ENCODE measurements at regions not wholly inside any gene's neighbourhood (a gene's known extent, or its start where the extent isn't known, plus 50 kb on each side); places are given as distances from the start of the nearest gene placed in this dataset.
"Not testable (repeated sequence)": the region's sequence is repeated elsewhere in the genome, so short reads cannot be mapped to it uniquely, and the experiment has no call there.

DNA sequence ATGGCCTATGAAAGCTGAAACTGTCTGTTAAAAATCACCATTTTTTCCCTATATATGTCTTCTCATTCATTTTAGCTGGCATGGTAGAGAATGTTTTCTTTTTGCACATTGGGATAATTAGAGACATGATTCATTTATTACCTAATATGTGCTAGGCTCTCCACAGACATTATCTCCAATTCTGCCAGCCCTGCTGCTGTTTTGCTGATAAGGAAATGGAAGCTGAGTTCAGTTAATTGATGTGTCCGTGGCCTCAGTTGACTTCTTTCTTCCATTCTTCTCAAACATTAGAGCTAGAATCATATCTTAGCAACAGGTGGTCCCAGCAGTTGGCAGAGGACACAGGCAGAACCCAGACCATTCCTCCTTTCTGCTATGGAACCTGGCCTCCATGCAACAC is 644.1 kb upstream of the CITED2 start:
- H3K36me3 ChIP-seq (ENCODE audit: control insufficient read depth, insufficient read depth, low read length): no peaks in the 10 kb centered on the region
- no peak overlapping the region for H3K27ac ChIP-seq (ENCODE audit: low read length)
- WGBS (ENCODE audit: insufficient coverage, low lambda C conversion rate): no CpG with 5 or more reads among the region's 1 CpG
- no peak overlapping the region for H3K4me3 ChIP-seq (ENCODE audit: low read length)
- peak; percentile 28 to 58 for DNase-seq
- peaks cover 15% of the 10 kb centered on the region for H3K9me3 ChIP-seq (ENCODE audit: control insufficient read depth, low read depth, low read length)
- H3K4me1 ChIP-seq (ENCODE audit: control insufficient read depth, insufficient read depth, low read length): peaks cover 19% of the 10 kb centered on the region
- H3K27me3 ChIP-seq (ENCODE audit: control insufficient read depth, insufficient read depth, low read length): no peaks in the 10 kb centered on the region

DNA sequence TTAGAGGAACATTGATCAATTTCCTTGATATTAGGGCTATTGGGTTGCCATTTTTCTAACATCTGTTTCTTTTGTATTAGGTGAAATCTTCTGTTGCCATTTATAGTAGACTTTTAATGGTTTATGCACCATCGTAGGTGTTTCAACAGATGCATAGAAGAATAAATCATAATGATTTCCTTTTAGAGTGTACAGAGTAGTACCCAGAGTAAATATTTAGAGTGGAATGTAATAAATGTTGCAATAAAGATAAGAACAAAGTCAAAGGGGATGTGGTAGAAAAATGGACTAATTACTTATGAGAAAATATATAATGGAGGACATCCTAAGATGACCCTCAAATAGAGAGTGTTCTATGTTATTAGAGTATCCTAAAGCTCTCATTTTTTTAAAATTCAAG is 643.0 kb upstream of the CITED2 start:
- Histone ChIP-seq H3K4me1 (ENCODE audit: control insufficient read depth, insufficient read depth, low read length) (peaks cover 23% of the 10 kb centered on the region), H3K4me3 (ENCODE audit: low read length) (no peak overlapping the region), H3K27me3 (ENCODE audit: control insufficient read depth, insufficient read depth, low read length) (no peaks in the 10 kb centered on the region), H3K36me3 (ENCODE audit: control insufficient read depth, insufficient read depth, low read length) (no peaks in the 10 kb centered on the region), H3K27ac (ENCODE audit: low read length) (no peak overlapping the region), H3K9me3 (ENCODE audit: control insufficient read depth, low read depth, low read length) (peaks cover 17% of the 10 kb centered on the region)
- peak in 1 of 2 donors; percentile 25 for DNase-seq
- 17% methylated on average over 1 of the region's 1 CpG for WGBS (ENCODE audit: insufficient coverage, low lambda C conversion rate)

DNA sequence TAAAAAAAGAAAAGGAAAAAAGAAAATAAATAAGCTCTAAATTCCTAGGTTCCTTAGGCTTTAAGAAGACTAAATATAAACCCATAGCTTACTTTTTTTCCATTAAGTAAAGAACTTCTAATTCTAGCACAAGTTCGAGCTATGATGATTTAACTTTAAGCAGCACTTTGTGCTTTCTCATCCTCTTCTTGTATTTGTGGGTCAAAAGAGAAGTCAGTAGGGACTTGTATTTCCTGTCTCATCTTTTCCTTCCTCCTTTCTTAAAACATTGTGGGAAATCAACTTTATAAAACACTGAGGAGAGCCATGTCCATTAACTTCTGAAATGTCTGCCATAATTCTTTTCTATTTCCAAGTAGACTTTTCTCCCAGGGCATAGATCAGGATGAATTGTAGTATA is 637.7 kb upstream of the CITED2 start:
- Histone ChIP-seq H3K9me3 (ENCODE audit: control insufficient read depth, low read depth, low read length) (peaks cover 4% of the 10 kb centered on the region), H3K27me3 (ENCODE audit: control insufficient read depth, insufficient read depth, low read length) (no peaks in the 10 kb centered on the region), H3K4me3 (ENCODE audit: low read length) (no peak overlapping the region), H3K4me1 (ENCODE audit: control insufficient read depth, insufficient read depth, low read length) (peaks cover 21% of the 10 kb centered on the region), H3K27ac (ENCODE audit: low read length) (peak overlapping the region; percentile 22), H3K36me3 (ENCODE audit: control insufficient read depth, insufficient read depth, low read length) (no peaks in the 10 kb centered on the region)
- no peak for DNase-seq
- WGBS (ENCODE audit: insufficient coverage, low lambda C conversion rate): no CpG with 5 or more reads among the region's 1 CpG

DNA sequence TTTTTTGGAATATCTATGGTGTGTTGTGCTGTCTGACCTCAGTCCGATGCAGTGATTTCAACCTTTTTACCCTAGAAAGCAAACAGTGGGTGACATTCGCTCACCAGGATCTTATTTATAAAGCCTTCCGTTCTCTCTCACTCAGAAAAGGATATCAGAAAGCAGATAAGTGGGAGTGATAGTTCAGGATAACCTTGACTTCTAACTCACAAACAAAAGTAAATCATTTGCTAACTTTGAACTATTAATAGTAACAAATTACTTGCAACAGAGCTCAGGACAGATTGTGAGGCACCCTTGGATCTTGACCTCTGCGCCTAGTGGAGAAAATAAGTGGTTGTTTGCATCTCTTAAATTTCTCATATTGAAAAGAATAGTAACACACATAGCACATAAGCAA is 637.1 kb upstream of the CITED2 start:
- peak; percentile 55 to 90 for DNase-seq
- H3K9me3 ChIP-seq (ENCODE audit: control insufficient read depth, low read depth, low read length): peaks cover 6% of the 10 kb centered on the region
- WGBS (ENCODE audit: insufficient coverage, low lambda C conversion rate): 20% methylated on average over 1 of the region's 4 CpGs
- H3K4me3 ChIP-seq (ENCODE audit: low read length): no peak overlapping the region
- H3K36me3 ChIP-seq (ENCODE audit: control insufficient read depth, insufficient read depth, low read length): no peaks in the 10 kb centered on the region
- H3K27me3 ChIP-seq (ENCODE audit: control insufficient read depth, insufficient read depth, low read length): no peaks in the 10 kb centered on the region
- peaks cover 19% of the 10 kb centered on the region for H3K4me1 ChIP-seq (ENCODE audit: control insufficient read depth, insufficient read depth, low read length)
- peak overlapping the region; percentile 62 for H3K27ac ChIP-seq (ENCODE audit: low read length)

DNA sequence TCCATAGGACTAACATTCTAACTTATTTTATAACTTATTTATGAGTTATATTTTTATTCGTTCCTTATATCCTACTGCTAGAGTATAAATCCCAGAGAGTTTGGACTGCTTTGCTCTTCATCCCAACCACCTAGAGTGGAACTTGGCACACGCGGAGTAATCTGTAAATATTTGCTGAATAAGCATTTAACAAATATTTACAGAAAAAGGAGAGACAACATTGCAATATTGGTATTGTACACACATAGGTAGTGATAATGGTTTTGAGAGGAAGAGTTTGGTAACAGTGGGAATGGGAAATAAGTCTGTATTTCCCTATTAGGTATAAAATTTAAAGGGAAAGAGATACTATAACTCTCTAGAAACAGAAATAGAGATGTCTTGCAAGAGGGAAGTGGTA is 634.8 kb upstream of the CITED2 start:
- 89% methylated on average over 1 of the region's 3 CpGs for WGBS (ENCODE audit: insufficient coverage, low lambda C conversion rate)
- DNase-seq: no peak
- no peak overlapping the region for H3K27ac ChIP-seq (ENCODE audit: low read length)
- H3K36me3 ChIP-seq (ENCODE audit: control insufficient read depth, insufficient read depth, low read length): no peaks in the 10 kb centered on the region
- peaks cover 6% of the 10 kb centered on the region for H3K9me3 ChIP-seq (ENCODE audit: control insufficient read depth, low read depth, low read length)
- peaks cover 17% of the 10 kb centered on the region for H3K4me1 ChIP-seq (ENCODE audit: control insufficient read depth, insufficient read depth, low read length)
- H3K27me3 ChIP-seq (ENCODE audit: control insufficient read depth, insufficient read depth, low read length): no peaks in the 10 kb centered on the region
- H3K4me3 ChIP-seq (ENCODE audit: low read length): no peak overlapping the region

DNA sequence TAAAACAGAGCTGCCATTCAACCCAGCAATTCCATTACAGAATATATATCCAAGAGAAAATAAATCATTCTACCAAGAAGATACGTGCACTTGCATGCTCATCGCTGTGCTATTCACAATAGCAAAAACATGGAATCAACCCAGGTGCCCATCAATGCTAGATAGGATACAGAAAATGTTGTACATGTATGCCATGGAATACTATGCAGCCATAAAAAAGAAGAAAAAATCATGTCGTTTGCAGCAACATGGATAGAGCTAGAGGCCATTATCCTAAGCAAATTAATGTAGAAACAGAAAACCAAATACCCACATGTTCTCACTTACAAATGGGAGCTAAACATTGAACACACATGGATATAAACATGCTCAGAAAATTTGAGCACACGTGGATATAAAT is 633.1 kb upstream of the CITED2 start:
- no peak overlapping the region for H3K4me3 ChIP-seq (ENCODE audit: low read length)
- H3K36me3 ChIP-seq (ENCODE audit: control insufficient read depth, insufficient read depth, low read length): no peaks in the 10 kb centered on the region
- no peaks in the 10 kb centered on the region for H3K27me3 ChIP-seq (ENCODE audit: control insufficient read depth, insufficient read depth, low read length)
- DNase-seq: no peak
- H3K4me1 ChIP-seq (ENCODE audit: control insufficient read depth, insufficient read depth, low read length): peaks cover 12% of the 10 kb centered on the region
- no peak overlapping the region for H3K27ac ChIP-seq (ENCODE audit: low read length)
- peaks cover 4% of the 10 kb centered on the region for H3K9me3 ChIP-seq (ENCODE audit: control insufficient read depth, low read depth, low read length)
- 100% methylated on average over 1 of the region's 4 CpGs for WGBS (ENCODE audit: insufficient coverage, low lambda C conversion rate)

DNA sequence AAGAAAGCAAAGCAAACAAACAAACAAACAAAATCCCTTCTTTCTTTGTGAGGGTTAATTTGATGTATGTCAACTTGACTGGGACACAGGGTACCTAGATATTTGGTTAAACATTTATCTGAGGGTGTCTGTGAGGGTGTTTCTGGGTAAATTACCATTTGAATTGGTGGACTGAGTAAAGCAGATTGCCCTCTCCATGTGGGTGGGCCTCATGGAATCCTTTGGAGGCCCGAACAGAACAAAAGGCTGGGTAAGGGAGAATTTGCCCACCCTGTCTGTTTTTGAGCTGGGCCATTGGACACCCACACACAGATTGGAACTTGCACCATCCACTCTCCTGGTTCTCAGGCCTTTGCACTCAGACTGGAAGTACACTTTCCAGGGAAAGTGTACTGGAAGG is 628.8 kb upstream of the CITED2 start:
- peaks cover 3% of the 10 kb centered on the region for H3K4me1 ChIP-seq (ENCODE audit: control insufficient read depth, insufficient read depth, low read length)
- no peaks in the 10 kb centered on the region for H3K27me3 ChIP-seq (ENCODE audit: control insufficient read depth, insufficient read depth, low read length)
- H3K27ac ChIP-seq (ENCODE audit: low read length): no peak overlapping the region
- H3K36me3 ChIP-seq (ENCODE audit: control insufficient read depth, insufficient read depth, low read length): no peaks in the 10 kb centered on the region
- no CpG with 5 or more reads among the region's 1 CpG for whole genome bisulfite sequencing (ENCODE audit: insufficient coverage, low lambda C conversion rate)
- H3K4me3 ChIP-seq (ENCODE audit: low read length): no peak overlapping the region
- peaks cover 10% of the 10 kb centered on the region for H3K9me3 ChIP-seq (ENCODE audit: control insufficient read depth, low read depth, low read length)
- no peak for DNase-seq

DNA sequence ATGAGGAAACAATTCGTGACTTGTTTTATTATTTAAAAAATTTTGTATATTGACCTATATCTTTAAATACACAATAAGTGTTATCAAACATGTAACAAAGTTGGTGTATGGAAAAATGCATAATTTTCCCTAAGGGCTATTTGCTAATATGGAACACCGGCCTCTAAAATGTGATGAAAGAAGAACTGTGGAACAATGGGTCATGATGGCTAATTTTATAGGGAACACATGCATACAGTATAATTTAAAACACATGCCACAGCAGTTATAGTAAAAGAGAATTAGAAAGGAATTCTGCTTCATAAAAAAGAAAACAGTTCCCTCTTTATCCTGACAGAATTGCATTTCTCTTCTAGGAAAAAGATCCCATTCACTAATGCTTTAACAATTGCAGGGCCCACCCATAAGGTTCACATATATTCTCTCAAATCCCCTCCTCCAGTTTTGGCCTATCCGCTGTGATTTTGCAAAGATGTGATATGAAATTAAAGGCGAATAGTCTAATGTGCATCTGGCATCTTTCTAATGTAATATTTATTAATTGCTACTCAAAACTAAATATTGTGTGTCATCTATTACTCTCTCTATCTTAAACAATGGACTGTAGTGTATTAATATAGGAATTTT is 628.1 kb upstream of the CITED2 start:
- DNase-seq: no peak
- Histone ChIP-seq H3K9me3 (ENCODE audit: control insufficient read depth, low read depth, low read length) (peaks cover 10% of the 10 kb centered on the region), H3K4me1 (ENCODE audit: control insufficient read depth, insufficient read depth, low read length) (peaks cover 3% of the 10 kb centered on the region), H3K27me3 (ENCODE audit: control insufficient read depth, insufficient read depth, low read length) (no peaks in the 10 kb centered on the region), H3K4me3 (ENCODE audit: low read length) (no peak overlapping the region), H3K36me3 (ENCODE audit: control insufficient read depth, insufficient read depth, low read length) (no peaks in the 10 kb centered on the region), H3K27ac (ENCODE audit: low read length) (no peak overlapping the region)
- WGBS (ENCODE audit: insufficient coverage, low lambda C conversion rate): 100% methylated on average over 1 of the region's 4 CpGs

DNA sequence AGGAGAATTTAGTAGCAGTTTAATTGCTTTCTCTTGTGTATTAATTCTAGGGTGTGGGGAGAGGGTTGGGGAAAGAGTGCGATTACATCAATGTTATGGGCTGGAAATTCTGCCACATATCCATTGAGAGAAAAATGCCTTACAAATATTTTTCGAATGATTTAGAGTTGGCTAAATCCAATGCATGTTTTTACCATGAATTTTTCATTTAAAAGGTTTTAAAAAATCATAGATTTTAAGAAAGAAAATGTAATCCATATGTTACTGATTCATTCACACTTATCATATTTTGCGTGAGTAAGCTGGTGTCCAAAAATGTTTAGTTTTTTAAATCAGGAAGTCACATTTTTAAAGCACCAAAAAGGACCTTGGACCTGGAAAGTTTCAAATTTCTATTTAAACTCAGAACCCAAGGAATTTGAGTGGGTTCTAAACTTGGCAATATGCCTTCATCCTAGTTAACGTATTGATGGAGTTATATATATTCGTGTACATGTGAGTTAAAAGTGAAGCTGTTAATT is 627.4 kb upstream of the CITED2 start:
- Histone ChIP-seq H3K4me1 (ENCODE audit: control insufficient read depth, insufficient read depth, low read length) (peaks cover 3% of the 10 kb centered on the region), H3K36me3 (ENCODE audit: control insufficient read depth, insufficient read depth, low read length) (no peaks in the 10 kb centered on the region), H3K27ac (ENCODE audit: low read length) (no peak overlapping the region), H3K9me3 (ENCODE audit: control insufficient read depth, low read depth, low read length) (peaks cover 6% of the 10 kb centered on the region), H3K27me3 (ENCODE audit: control insufficient read depth, insufficient read depth, low read length) (no peaks in the 10 kb centered on the region), H3K4me3 (ENCODE audit: low read length) (no peak overlapping the region)
- DNase-seq: no peak
- 80% methylated on average over 2 of the region's 5 CpGs for WGBS (ENCODE audit: insufficient coverage, low lambda C conversion rate)

DNA sequence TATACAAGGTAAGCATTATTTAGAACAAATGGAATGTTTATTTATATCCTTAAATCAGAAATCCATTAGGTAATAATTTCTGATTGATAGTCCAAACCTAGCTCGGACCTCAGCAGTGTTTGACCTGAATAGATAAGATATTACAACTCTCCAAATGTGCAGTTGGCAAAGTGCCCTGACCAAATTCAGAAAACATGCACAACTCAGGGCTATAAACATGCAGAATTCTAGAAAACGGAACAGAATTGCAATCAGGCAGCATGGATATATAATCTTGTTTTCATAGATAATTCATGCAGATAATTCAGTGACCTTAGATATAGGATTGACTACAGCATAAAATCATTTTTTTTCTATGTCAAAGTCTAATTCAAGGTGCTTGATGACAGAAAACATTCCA is 626.6 kb upstream of the CITED2 start:
- WGBS (ENCODE audit: insufficient coverage, low lambda C conversion rate): no CpG with 5 or more reads among the region's 2 CpGs
- no peak overlapping the region for H3K27ac ChIP-seq (ENCODE audit: low read length)
- no peaks in the 10 kb centered on the region for H3K36me3 ChIP-seq (ENCODE audit: control insufficient read depth, insufficient read depth, low read length)
- DNase-seq: no peak
- no peak overlapping the region for H3K4me3 ChIP-seq (ENCODE audit: low read length)
- peaks cover 3% of the 10 kb centered on the region for H3K4me1 ChIP-seq (ENCODE audit: control insufficient read depth, insufficient read depth, low read length)
- H3K27me3 ChIP-seq (ENCODE audit: control insufficient read depth, insufficient read depth, low read length): no peaks in the 10 kb centered on the region
- peaks cover 6% of the 10 kb centered on the region for H3K9me3 ChIP-seq (ENCODE audit: control insufficient read depth, low read depth, low read length)

DNA sequence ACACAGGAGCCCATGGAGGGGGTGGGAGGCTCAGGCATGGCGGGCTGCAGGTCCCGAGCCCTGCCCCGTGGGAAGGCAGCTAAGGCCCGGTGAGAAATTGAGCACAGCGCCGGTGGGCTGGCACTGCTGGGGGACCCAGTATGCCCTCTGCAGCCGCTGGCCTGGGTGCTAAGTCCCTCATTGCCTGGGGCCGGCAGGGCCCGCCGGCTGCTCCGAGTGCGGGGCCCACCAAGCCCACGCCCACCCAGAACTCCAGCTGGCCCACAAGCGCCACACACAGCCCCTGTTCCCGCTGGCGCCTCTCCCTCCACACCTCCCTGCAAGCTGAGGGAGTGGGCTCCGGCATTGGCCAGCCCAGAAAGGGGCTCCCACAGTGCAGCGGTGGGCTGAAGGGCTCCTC is 625.2 kb upstream of the CITED2 start:
- not testable (repeated sequence) for H3K27ac ChIP-seq (ENCODE audit: low read length); H3K9me3 ChIP-seq (ENCODE audit: control insufficient read depth, low read depth, low read length); H3K27me3 ChIP-seq (ENCODE audit: control insufficient read depth, insufficient read depth, low read length); DNase-seq; H3K36me3 ChIP-seq (ENCODE audit: control insufficient read depth, insufficient read depth, low read length); H3K4me1 ChIP-seq (ENCODE audit: control insufficient read depth, insufficient read depth, low read length); H3K4me3 ChIP-seq (ENCODE audit: low read length)
- WGBS (ENCODE audit: insufficient coverage, low lambda C conversion rate): no CpG with 5 or more reads among the region's 18 CpGs

Measured in large intestine (tissue), 3 donors.